Transverse colon (tissue), 4 donors: ENCODE measurements at regions not wholly inside any gene's neighbourhood (a gene's known extent, or its start where the extent isn't known, plus 50 kb on each side); places are given as distances from the start of the nearest gene placed in this dataset.

Experiments used
- POLR2A ChIP-seq: fragments of 450-650 bp; IDR thresholded peaks from one replicate; pipeline ENCODE4 v1.6.1; 2016; ENCODE audit warnings: antibody characterized with exemption, mild to moderate bottlenecking, moderate library complexity
- POLR2AphosphoS5 ChIP-seq, 3 donors: sonication (generic); formaldehyde crosslinking; IDR thresholded peaks; one replicate each; pipeline ENCODE4 v1.6.1; 2016; ENCODE audit warnings: antibody characterized with exemption in 3 of 3
- TF ChIP-seq, protein P1 (sequence below), 5 experiments: fragments of 200-600 bp in 3 of 5; fragments of 450-650 bp in 2 of 5; sonication (generic) in 3 of 5; IDR thresholded peaks; 1 replicate in 2 of 5; 2 replicates in 3 of 5; pipeline ENCODE4 v1.5.1; 2016 to 2017; ENCODE audit warnings: antibody characterized with exemption in 5 of 5, inconsistent platforms in 3 of 5, mild to moderate bottlenecking in 2 of 5, moderate library complexity in 1 of 5

DNA sequence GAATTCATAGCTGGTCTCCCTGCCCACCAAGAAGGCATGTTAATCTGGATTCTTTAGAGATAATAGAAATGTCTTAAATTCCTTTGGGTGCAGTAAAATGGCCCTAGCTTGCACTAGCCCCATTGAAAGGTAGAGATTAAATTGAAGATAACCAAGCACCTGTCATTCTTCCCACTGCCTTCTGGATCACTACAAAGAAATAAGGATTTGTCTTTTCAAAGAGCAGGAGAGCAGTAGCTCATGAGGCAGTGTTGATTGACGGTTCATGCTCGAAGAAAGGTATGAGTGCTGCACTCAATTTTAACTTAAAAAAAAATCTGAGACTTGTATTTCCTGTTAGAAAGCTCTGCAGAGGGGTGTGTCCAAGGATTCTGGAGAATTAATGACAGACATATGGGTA, 74.9 kb upstream of the F3 start:
- TF ChIP-seq POLR2AphosphoS5 (IDR thresholded peaks at IDR 0.05) (no peak), POLR2A (no peak)
- TF ChIP-seq, protein P1, sequence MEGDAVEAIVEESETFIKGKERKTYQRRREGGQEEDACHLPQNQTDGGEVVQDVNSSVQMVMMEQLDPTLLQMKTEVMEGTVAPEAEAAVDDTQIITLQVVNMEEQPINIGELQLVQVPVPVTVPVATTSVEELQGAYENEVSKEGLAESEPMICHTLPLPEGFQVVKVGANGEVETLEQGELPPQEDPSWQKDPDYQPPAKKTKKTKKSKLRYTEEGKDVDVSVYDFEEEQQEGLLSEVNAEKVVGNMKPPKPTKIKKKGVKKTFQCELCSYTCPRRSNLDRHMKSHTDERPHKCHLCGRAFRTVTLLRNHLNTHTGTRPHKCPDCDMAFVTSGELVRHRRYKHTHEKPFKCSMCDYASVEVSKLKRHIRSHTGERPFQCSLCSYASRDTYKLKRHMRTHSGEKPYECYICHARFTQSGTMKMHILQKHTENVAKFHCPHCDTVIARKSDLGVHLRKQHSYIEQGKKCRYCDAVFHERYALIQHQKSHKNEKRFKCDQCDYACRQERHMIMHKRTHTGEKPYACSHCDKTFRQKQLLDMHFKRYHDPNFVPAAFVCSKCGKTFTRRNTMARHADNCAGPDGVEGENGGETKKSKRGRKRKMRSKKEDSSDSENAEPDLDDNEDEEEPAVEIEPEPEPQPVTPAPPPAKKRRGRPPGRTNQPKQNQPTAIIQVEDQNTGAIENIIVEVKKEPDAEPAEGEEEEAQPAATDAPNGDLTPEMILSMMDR (IDR thresholded peaks at IDR 0.05), result no peak
